ENCODE measurements at regions not wholly inside any gene's neighbourhood (a gene's known extent, or its start where the extent isn't known, plus 50 kb on each side); places are given as distances from the start of the nearest gene placed in this dataset.
"Not testable (repeated sequence)": the region's sequence is repeated elsewhere in the genome, so short reads cannot be mapped to it uniquely, and the experiment has no call there.

- DNase-seq (ENCODE audit: insufficient read length, low spot score) = no peak
- no peak for FAIRE-seq
- TF ChIP-seq SPI1 (IDR thresholded peaks at IDR 0.05; ENCODE audit: low read depth, low read length) (no peak), PAX5 (IDR thresholded peaks at IDR 0.05; ENCODE audit: insufficient read depth, low read length, severe bottlenecking) (no peak), POLR2A (IDR thresholded peaks at IDR 0.05; ENCODE audit: low read depth, low read length) (no peak), POLR2AphosphoS5 (IDR thresholded peaks at IDR 0.05; ENCODE audit: low read depth, low read length) (no peak), POU2F2 (IDR thresholded peaks at IDR 0.05; ENCODE audit: low read depth, low read length) (no peak), TAF1 (IDR thresholded peaks at IDR 0.05; ENCODE audit: low read depth, low read length) (no peak)
These were observed 1272.5 kb upstream of the SEL1L start for GRCh38 chr14:82805892-82806825.

GRCh38 chr14:82811246-82811645, 1277.6 kb upstream of the SEL1L start:
- TF ChIP-seq TAF1 (IDR thresholded peaks at IDR 0.05; ENCODE audit: low read depth, low read length) (no peak), POLR2A (IDR thresholded peaks at IDR 0.05; ENCODE audit: low read depth, low read length) (no peak), POU2F2 (IDR thresholded peaks at IDR 0.05; ENCODE audit: low read depth, low read length) (no peak), POLR2AphosphoS5 (IDR thresholded peaks at IDR 0.05; ENCODE audit: low read depth, low read length) (no peak), SPI1 (IDR thresholded peaks at IDR 0.05; ENCODE audit: low read depth, low read length) (no peak), PAX5 (IDR thresholded peaks at IDR 0.05; ENCODE audit: insufficient read depth, low read length, severe bottlenecking) (no peak)
- DNase-seq (ENCODE audit: insufficient read length, low spot score) (no peak), FAIRE-seq (no peak)

- FAIRE-seq = not testable (repeated sequence)
These were observed 1280.7 kb upstream of the SEL1L start for GRCh38 chr14:82814339-82814738.

GRCh38 chr14:82830596-82830995, 1296.9 kb upstream of the SEL1L start:
- FAIRE-seq (no peak), DNase-seq (ENCODE audit: insufficient read length, low spot score) (no peak)
- TF ChIP-seq POU2F2 (IDR thresholded peaks at IDR 0.05; ENCODE audit: low read depth, low read length) (no peak), POLR2A (IDR thresholded peaks at IDR 0.05; ENCODE audit: low read depth, low read length) (no peak), SPI1 (IDR thresholded peaks at IDR 0.05; ENCODE audit: low read depth, low read length) (no peak), PAX5 (IDR thresholded peaks at IDR 0.05; ENCODE audit: insufficient read depth, low read length, severe bottlenecking) (no peak), TAF1 (IDR thresholded peaks at IDR 0.05; ENCODE audit: low read depth, low read length) (no peak), POLR2AphosphoS5 (IDR thresholded peaks at IDR 0.05; ENCODE audit: low read depth, low read length) (no peak)

More at GRCh38 chr14:82814339-82814738, 1280.7 kb upstream of the SEL1L start:
- DNase-seq (ENCODE audit: insufficient read length, low spot score) = not testable (repeated sequence)

- TF ChIP-seq POU2F2 (IDR thresholded peaks at IDR 0.05; ENCODE audit: low read depth, low read length) (no peak), SPI1 (IDR thresholded peaks at IDR 0.05; ENCODE audit: low read depth, low read length) (no peak), POLR2AphosphoS5 (IDR thresholded peaks at IDR 0.05; ENCODE audit: low read depth, low read length) (no peak)
- FAIRE-seq (no peak), DNase-seq (ENCODE audit: insufficient read length, low spot score) (no peak)
These were observed 1302.8 kb upstream of the SEL1L start for GRCh38 chr14:82836256-82836950.

GRCh38 chr14:82837611-82838140, 1304.0 kb upstream of the SEL1L start:
- FAIRE-seq (no peak), DNase-seq (ENCODE audit: insufficient read length, low spot score) (no peak)
- no peak for TF ChIP-seq PAX5 (IDR thresholded peaks at IDR 0.05; ENCODE audit: insufficient read depth, low read length, severe bottlenecking)
- no peak for TF ChIP-seq POU2F2 (IDR thresholded peaks at IDR 0.05; ENCODE audit: low read depth, low read length)
- no peak for TF ChIP-seq TAF1 (IDR thresholded peaks at IDR 0.05; ENCODE audit: low read depth, low read length)
- TF ChIP-seq POLR2A (IDR thresholded peaks at IDR 0.05; ENCODE audit: low read depth, low read length) = no peak
- TF ChIP-seq POLR2AphosphoS5 (IDR thresholded peaks at IDR 0.05; ENCODE audit: low read depth, low read length) = no peak
- TF ChIP-seq SPI1 (IDR thresholded peaks at IDR 0.05; ENCODE audit: low read depth, low read length) = no peak

- FAIRE-seq (no peak), DNase-seq (ENCODE audit: insufficient read length, low spot score) (no peak)
- no peak for TF ChIP-seq POLR2AphosphoS5 (IDR thresholded peaks at IDR 0.05; ENCODE audit: low read depth, low read length)
- TF ChIP-seq SPI1 (IDR thresholded peaks at IDR 0.05; ENCODE audit: low read depth, low read length) = no peak
- TF ChIP-seq TAF1 (IDR thresholded peaks at IDR 0.05; ENCODE audit: low read depth, low read length) = no peak
- no peak for TF ChIP-seq POLR2A (IDR thresholded peaks at IDR 0.05; ENCODE audit: low read depth, low read length)
- no peak for TF ChIP-seq PAX5 (IDR thresholded peaks at IDR 0.05; ENCODE audit: insufficient read depth, low read length, severe bottlenecking)
- TF ChIP-seq POU2F2 (IDR thresholded peaks at IDR 0.05; ENCODE audit: low read depth, low read length) = no peak
These were observed 1316.9 kb upstream of the SEL1L start for GRCh38 chr14:82850576-82850975.

- FAIRE-seq (no peak), DNase-seq (ENCODE audit: insufficient read length, low spot score) (no peak)
- TF ChIP-seq PAX5 (IDR thresholded peaks at IDR 0.05; ENCODE audit: insufficient read depth, low read length, severe bottlenecking) (no peak), POLR2A (IDR thresholded peaks at IDR 0.05; ENCODE audit: low read depth, low read length) (no peak), POLR2AphosphoS5 (IDR thresholded peaks at IDR 0.05; ENCODE audit: low read depth, low read length) (no peak), POU2F2 (IDR thresholded peaks at IDR 0.05; ENCODE audit: low read depth, low read length) (no peak), SPI1 (IDR thresholded peaks at IDR 0.05; ENCODE audit: low read depth, low read length) (no peak), TAF1 (IDR thresholded peaks at IDR 0.05; ENCODE audit: low read depth, low read length) (no peak)
These were observed 1320.5 kb upstream of the SEL1L start for GRCh38 chr14:82854131-82854530.

- no peak for DNase-seq (ENCODE audit: insufficient read length, low spot score)
- TF ChIP-seq POU2F2 (IDR thresholded peaks at IDR 0.05; ENCODE audit: low read depth, low read length) (no peak), PAX5 (IDR thresholded peaks at IDR 0.05; ENCODE audit: insufficient read depth, low read length, severe bottlenecking) (no peak), POLR2AphosphoS5 (IDR thresholded peaks at IDR 0.05; ENCODE audit: low read depth, low read length) (no peak)
- no peak for FAIRE-seq
These were observed 1321.2 kb upstream of the SEL1L start for GRCh38 chr14:82854901-82855300.

Measured in GM12891 (cell line).